Naive B cell (primary cell): ENCODE measurements at regions not wholly inside any gene's neighbourhood (a gene's known extent, or its start where the extent isn't known, plus 50 kb on each side); places are given as distances from the start of the nearest gene placed in this dataset.
A peak's percentile ranks its signal among the peaks of the same experiment; 100 is the strongest.
"Not testable (repeated sequence)": the region's sequence is repeated elsewhere in the genome, so short reads cannot be mapped to it uniquely, and the experiment has no call there.

ENCODE experiments used
- ATAC-seq, 2 donors: fragments of 150-1000 bp; cut with Tn5 transposase; 2 replicates each; pipeline ENCODE4 v1.10.0; 2021; ENCODE audit warnings: low read depth in 2 of 2, mild to moderate bottlenecking in 2 of 2, moderate library complexity in 2 of 2
- DNase-seq: peaks from one replicate; pipeline ENCODE4 v3.0.0; 2022
- H3K27ac Mint-ChIP-seq, 6 donors: one replicate each; pipeline ENCODE4 v1.8.0; 2020 to 2022; ENCODE audit warnings: mild to moderate bottlenecking in 6 of 6, mixed read lengths in 6 of 6, moderate library complexity in 5 of 6, inconsistent platforms in 2 of 6
- H3K27me3 Mint-ChIP-seq, 3 donors: one replicate each; pipeline ENCODE4 v1.8.0; 2021 to 2022; ENCODE audit warnings: mixed read lengths in 3 of 3, mild to moderate bottlenecking in 1 of 3
- H3K36me3 Mint-ChIP-seq, 2 donors: one replicate each; pipeline ENCODE4 v1.8.0; 2020 to 2022; ENCODE audit warnings: mixed read lengths in 2 of 2, inconsistent platforms in 1 of 2, mild to moderate bottlenecking in 1 of 2
- H3K4me1 Mint-ChIP-seq, 3 donors: one replicate each; pipeline ENCODE4 v1.8.0; 2020 to 2022; ENCODE audit warnings: mixed read lengths in 3 of 3, inconsistent platforms in 1 of 3, mild to moderate bottlenecking in 1 of 3, moderate library complexity in 1 of 3
- H3K4me3 Mint-ChIP-seq, 8 donors: one replicate each; pipeline ENCODE4 v1.8.0; 2020 to 2022; ENCODE audit warnings: mild to moderate bottlenecking in 8 of 8, mixed read lengths in 8 of 8, moderate library complexity in 8 of 8, inconsistent platforms in 2 of 8
- H3K9me3 Mint-ChIP-seq, 7 donors: one replicate each; pipeline ENCODE4 v1.8.0; 2020 to 2022; ENCODE audit warnings: mixed read lengths in 7 of 7, mild to moderate bottlenecking in 5 of 7, inconsistent platforms in 2 of 7, moderate library complexity in 1 of 7

DNA sequence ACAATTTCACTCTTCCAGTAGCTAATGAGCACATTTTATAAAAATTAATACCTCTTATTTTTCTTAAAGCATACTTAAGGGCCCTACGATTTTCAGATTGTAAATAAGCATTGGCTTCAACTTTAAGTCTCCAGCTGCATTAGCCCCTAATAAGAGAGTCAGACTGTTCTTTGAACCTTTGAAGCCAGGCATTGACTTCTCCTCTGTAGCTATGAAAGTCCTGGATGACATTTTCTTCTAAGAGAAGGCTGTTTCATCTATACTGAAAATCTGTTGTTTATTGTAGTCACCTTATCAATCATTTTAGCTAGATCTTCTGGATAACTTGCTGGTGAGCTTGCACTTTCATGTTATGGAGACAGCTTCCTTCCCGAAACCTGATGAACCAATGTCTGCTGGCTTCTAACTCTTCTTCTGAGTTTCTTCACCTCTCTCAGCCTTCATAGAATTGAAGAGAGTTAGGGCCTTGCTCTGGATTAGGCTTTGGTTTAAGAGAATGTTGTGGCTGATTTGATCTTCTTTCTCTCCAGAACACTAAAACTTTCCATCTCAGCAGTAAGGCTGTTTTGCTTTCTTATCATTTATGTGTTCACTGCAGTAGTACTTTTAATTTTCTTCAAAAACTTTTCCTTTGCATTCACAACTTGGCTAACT lies 377.1 kb upstream of the RGS6 start:
- no peaks in the 10 kb centered on the region for H3K9me3 Mint-ChIP-seq
- no peak for DNase-seq

DNA sequence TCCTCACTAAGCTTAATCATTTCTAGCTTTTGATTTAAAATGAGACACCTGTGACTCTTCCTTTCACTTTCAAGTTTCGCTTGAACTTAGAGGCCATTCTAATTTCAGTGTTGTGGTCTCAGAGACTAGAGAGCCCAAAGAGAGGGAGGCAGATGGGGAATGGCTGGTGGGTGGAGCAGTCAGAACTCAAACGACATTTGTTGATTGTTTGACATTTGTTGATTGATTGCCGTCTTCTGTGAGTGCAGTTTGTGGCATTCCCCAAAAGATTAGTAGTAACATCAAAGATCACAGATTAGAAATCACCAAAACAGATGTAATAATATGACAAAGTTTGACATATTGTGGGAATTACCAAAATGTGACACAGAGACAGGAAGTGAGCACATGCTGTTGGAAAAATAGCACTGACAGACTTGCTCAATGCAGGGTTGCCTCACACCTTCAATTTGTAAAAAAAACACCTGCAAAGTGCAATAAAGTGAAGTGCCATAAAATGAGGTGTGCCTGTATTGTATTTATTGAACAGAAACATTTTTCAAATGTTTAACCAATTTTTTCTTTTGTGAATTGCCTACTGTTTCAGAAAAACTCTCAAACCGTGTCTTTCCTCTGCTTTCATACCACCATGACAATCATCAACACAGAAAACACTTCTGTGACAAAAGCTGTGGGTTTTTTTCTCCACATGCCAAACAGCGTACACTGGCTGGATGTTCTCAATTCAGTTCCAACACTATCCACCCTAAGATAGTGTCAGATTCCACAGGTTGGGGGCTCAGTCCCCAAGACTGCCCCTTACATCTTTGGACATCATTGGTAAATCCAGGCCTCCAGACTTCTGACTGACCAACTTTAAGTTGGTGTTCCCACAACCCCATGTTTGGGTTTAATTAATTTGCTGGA lies 376.3 kb upstream of the RGS6 start:
- DNase-seq, result peak; percentile 49
- Mint-ChIP-seq H3K36me3 (no peaks in the 10 kb centered on the region), H3K4me1 (peaks cover 34 to 82% (median 46%) of the 10 kb centered on the region in 3 donors), H3K9me3 (no peaks in the 10 kb centered on the region), H3K4me3 (peak overlapping the region; percentile 44 to 90 (median 72)), H3K27me3 (no peaks in the 10 kb centered on the region), H3K27ac (peak overlapping the region; percentile 74 to 97 (median 94))
- ATAC-seq, result peak; percentile 89 to 92

More for the DNA sequence above, 377.1 kb upstream of the RGS6 start:
- Mint-ChIP-seq H3K27ac (peak overlapping the region; percentile 74 to 97 (median 94)), H3K4me1 (peaks cover 43 to 84% (median 47%) of the 10 kb centered on the region in 3 donors), H3K27me3 (no peaks in the 10 kb centered on the region), H3K36me3 (no peaks in the 10 kb centered on the region), H3K4me3 (peak overlapping the region; percentile 44 to 90 (median 72))
- no peak for ATAC-seq

DNA sequence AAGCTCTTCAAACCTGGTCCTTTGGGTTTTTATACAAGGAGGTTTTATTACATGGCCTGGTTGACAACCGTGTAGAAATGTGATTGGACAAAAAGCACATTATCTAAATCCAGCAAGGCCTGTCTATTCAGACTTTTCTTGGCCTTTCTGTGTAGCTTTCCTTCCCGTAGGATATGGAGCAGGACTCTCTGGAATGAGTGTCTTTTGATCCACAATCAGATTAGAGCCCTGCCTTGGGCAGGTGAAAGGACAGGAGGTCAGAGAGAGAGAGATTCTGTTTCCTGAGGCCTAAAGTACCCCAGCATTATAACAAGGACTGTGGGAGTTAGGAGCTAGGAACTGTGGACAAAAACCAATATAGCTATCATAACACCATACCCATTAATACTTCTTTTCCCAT lies 375.5 kb upstream of the RGS6 start:
- Mint-ChIP-seq H3K27me3 (no peaks in the 10 kb centered on the region), H3K27ac (peak overlapping the region; percentile 60 to 97 (median 92)), H3K9me3 (no peaks in the 10 kb centered on the region), H3K4me1 (peaks cover 26 to 74% (median 38%) of the 10 kb centered on the region in 3 donors), H3K36me3 (no peaks in the 10 kb centered on the region), H3K4me3 (peak overlapping the region in 1 of 8 donors; percentile 72)
- DNase-seq (no peak), ATAC-seq (no peak)

- no peaks in the 10 kb centered on the region for H3K9me3 Mint-ChIP-seq
- H3K27ac Mint-ChIP-seq, result peak overlapping the region in 4 of 6 donors; percentile 6 to 97 (median 51)
- H3K4me1 Mint-ChIP-seq, result peaks cover 24 to 69% (median 36%) of the 10 kb centered on the region in 3 donors
- H3K36me3 Mint-ChIP-seq, result no peaks in the 10 kb centered on the region
- no peak for DNase-seq
- ATAC-seq, result no peak
- H3K4me3 Mint-ChIP-seq, result no peak overlapping the region
- H3K27me3 Mint-ChIP-seq, result no peaks in the 10 kb centered on the region
Measured at GRCh38 chr14:71557351-71557750, 374.9 kb upstream of the RGS6 start.

GRCh38 chr14:71558943-71559342 lies 373.3 kb upstream of the RGS6 start:
- not testable (repeated sequence) for H3K9me3 Mint-ChIP-seq, H3K27me3 Mint-ChIP-seq, DNase-seq, H3K36me3 Mint-ChIP-seq, ATAC-seq, H3K4me3 Mint-ChIP-seq
- Mint-ChIP-seq H3K27ac (peak overlapping the region in 3 of 6 donors; percentile 26 to 69 (median 65)), H3K4me1 (peaks cover 31 to 63% (median 39%) of the 10 kb centered on the region in 3 donors)

- no peak for DNase-seq
- H3K9me3 Mint-ChIP-seq, result no peaks in the 10 kb centered on the region
- no peak for ATAC-seq
- H3K27me3 Mint-ChIP-seq, result no peaks in the 10 kb centered on the region
- peaks cover 31 to 60% (median 37%) of the 10 kb centered on the region in 3 donors for H3K4me1 Mint-ChIP-seq
- peak overlapping the region in 2 of 6 donors; percentile 59 to 65 for H3K27ac Mint-ChIP-seq
- H3K36me3 Mint-ChIP-seq, result no peaks in the 10 kb centered on the region
- H3K4me3 Mint-ChIP-seq, result no peak overlapping the region
Measured at GRCh38 chr14:71560751-71561150, 371.5 kb upstream of the RGS6 start.

- no peak for DNase-seq
Measured at GRCh38 chr14:71563492-71564153, 368.6 kb upstream of the RGS6 start.

GRCh38 chr14:71566276-71566675 lies 366.0 kb upstream of the RGS6 start:
- Mint-ChIP-seq H3K27me3 (no peaks in the 10 kb centered on the region), H3K27ac (peak overlapping the region in 3 of 6 donors; percentile 51 to 84 (median 62)), H3K4me3 (peak overlapping the region; percentile 4 to 80 (median 65)), H3K9me3 (no peaks in the 10 kb centered on the region), H3K36me3 (peaks cover 0 to 7% of the 10 kb centered on the region in 2 donors), H3K4me1 (peaks cover 29 to 53% (median 47%) of the 10 kb centered on the region in 3 donors)
- peak; percentile 84 to 87 for ATAC-seq
- peak; percentile 24 for DNase-seq

More at GRCh38 chr14:71563492-71564153, 368.6 kb upstream of the RGS6 start:
- H3K4me3 Mint-ChIP-seq, result no peak overlapping the region
- H3K36me3 Mint-ChIP-seq, result peaks cover 0 to 6% of the 10 kb centered on the region in 2 donors
- H3K4me1 Mint-ChIP-seq, result peaks cover 29 to 57% (median 35%) of the 10 kb centered on the region in 3 donors
- peak overlapping the region in 3 of 6 donors; percentile 3 to 52 (median 29) for H3K27ac Mint-ChIP-seq
- H3K27me3 Mint-ChIP-seq, result no peaks in the 10 kb centered on the region
- no peak for ATAC-seq
- H3K9me3 Mint-ChIP-seq, result no peaks in the 10 kb centered on the region

DNA sequence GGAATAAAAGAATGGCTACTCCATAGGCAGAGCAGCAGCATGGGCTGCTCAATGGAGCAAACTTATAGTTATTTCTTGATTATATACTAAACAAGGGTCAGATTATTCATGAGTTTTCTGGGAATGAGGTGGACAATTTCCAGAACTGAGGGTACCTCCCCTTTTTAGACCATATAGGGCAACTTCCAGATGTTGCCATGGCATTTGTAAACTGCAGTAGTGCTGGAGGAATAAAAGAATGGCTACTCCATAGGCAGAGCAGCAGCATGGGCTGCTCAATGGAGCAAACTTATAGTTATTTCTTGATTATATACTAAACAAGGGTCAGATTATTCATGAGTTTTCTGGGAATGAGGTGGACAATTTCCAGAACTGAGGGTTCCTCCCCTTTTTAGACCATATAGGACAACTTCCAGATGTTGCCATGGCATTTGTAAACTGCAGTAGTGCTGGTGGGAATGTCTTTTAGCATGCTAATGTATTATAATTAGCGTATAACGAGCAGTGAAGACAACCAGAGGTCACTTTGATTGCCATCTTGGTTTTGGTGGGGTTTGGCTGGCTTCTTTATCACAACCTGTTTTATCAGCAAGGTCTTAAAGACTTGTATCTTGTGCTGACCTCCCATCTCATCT lies 364.6 kb upstream of the RGS6 start:
- H3K36me3 Mint-ChIP-seq, H3K27me3 Mint-ChIP-seq, DNase-seq, ATAC-seq, H3K9me3 Mint-ChIP-seq: not testable (repeated sequence)
- H3K4me3 Mint-ChIP-seq, result peak overlapping the region in 1 of 8 donors; percentile 9
- H3K4me1 Mint-ChIP-seq, result peaks cover 36 to 61% (median 52%) of the 10 kb centered on the region in 3 donors
- peak overlapping the region in 1 of 6 donors; percentile 15 for H3K27ac Mint-ChIP-seq

- Mint-ChIP-seq H3K9me3 (no peaks in the 10 kb centered on the region), H3K27me3 (no peaks in the 10 kb centered on the region), H3K4me3 (peak overlapping the region in 1 of 8 donors; percentile 29), H3K36me3 (peaks cover 7 to 18% of the 10 kb centered on the region in 2 donors), H3K27ac (peak overlapping the region in 2 of 6 donors; percentile 16 to 84), H3K4me1 (peaks cover 49 to 62% (median 57%) of the 10 kb centered on the region in 3 donors)
- DNase-seq, result no peak
- ATAC-seq, result no peak
Measured at GRCh38 chr14:71574976-71575375, 357.3 kb upstream of the RGS6 start.

GRCh38 chr14:71576472-71576871 lies 355.8 kb upstream of the RGS6 start:
- no peak for DNase-seq
- Mint-ChIP-seq H3K4me1 (peaks cover 52 to 63% (median 52%) of the 10 kb centered on the region in 3 donors), H3K4me3 (no peak overlapping the region), H3K27me3 (no peaks in the 10 kb centered on the region), H3K27ac (peak overlapping the region in 1 of 6 donors; percentile 62), H3K9me3 (no peaks in the 10 kb centered on the region), H3K36me3 (peaks cover 7 to 18% of the 10 kb centered on the region in 2 donors)
- ATAC-seq, result no peak

DNA sequence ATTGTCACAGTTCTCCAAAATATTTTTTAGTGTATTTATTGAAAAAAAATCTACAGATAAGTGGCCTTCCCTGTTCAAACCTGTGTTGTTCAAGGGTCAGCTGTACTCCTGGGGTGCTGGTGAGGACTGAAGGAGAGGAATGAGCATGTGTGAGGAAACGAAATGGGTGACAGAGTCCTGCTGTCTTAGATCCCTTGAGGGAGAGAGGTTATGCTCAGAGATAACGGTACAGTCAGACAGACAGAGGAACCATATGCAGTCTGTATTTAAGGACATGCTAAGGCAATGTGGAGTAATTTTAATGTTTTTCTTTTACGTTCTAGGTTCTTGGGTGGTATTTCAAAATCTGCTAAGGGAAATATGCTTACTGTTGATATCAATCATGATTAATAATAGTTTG lies 352.9 kb upstream of the RGS6 start:
- H3K9me3 Mint-ChIP-seq, result no peaks in the 10 kb centered on the region
- no peak for DNase-seq
- no peak overlapping the region for H3K27ac Mint-ChIP-seq
- H3K4me3 Mint-ChIP-seq, result no peak overlapping the region
- H3K36me3 Mint-ChIP-seq, result peaks cover 19 to 23% of the 10 kb centered on the region in 2 donors
- no peaks in the 10 kb centered on the region for H3K27me3 Mint-ChIP-seq
- no peak for ATAC-seq
- peaks cover 50 to 59% (median 56%) of the 10 kb centered on the region in 3 donors for H3K4me1 Mint-ChIP-seq

DNA sequence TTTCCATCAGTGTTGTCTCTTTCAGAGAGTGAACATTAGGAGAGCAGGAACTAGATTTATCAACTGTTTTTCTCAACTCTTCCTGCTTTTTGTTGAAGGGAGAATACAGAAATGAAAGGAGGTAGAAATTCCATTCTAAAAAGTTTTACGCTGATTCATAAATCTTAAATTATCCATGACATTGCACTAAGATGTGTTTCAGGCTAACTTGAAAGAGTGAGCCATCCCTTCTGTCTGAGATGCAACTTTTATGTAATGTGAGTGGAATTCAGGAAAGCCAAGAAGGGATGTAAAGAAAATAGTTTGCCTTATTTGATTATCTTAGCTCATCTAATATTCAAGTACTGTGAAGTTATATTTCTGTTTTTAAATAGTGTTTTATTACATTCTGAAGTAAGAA lies 349.5 kb upstream of the RGS6 start:
- ATAC-seq, result no peak
- no peaks in the 10 kb centered on the region for H3K27me3 Mint-ChIP-seq
- no peak overlapping the region for H3K4me3 Mint-ChIP-seq
- H3K9me3 Mint-ChIP-seq, result no peaks in the 10 kb centered on the region
- no peak for DNase-seq
- H3K4me1 Mint-ChIP-seq, result peaks cover 58 to 61% (median 59%) of the 10 kb centered on the region in 3 donors
- H3K36me3 Mint-ChIP-seq, result peaks cover 16 to 24% of the 10 kb centered on the region in 2 donors
- H3K27ac Mint-ChIP-seq, result peak overlapping the region in 1 of 6 donors; percentile 5
